Glutamatergic neuron (in vitro differentiated cells): ENCODE measurements at regions not wholly inside any gene's neighbourhood (a gene's known extent, or its start where the extent isn't known, plus 50 kb on each side); places are given as distances from the start of the nearest gene placed in this dataset.
A peak's percentile ranks its signal among the peaks of the same experiment; 100 is the strongest.

ENCODE experiments used
- DNase-seq: peaks from one replicate; pipeline ENCODE4 v3.0.0; 2022
- H3K27ac Mint-ChIP-seq: one replicate; pipeline ENCODE4 v1.8.0; 2020; ENCODE audit warnings: mild to moderate bottlenecking, mixed read lengths, inconsistent platforms; ENCODE audit not compliant: unreplicated experiment
- H3K27me3 Mint-ChIP-seq: one replicate; pipeline ENCODE4 v1.8.0; 2020; ENCODE audit warnings: mild to moderate bottlenecking, moderate library complexity, mixed read lengths, inconsistent platforms; ENCODE audit not compliant: unreplicated experiment
- H3K36me3 Mint-ChIP-seq: one replicate; pipeline ENCODE4 v1.8.0; 2020; ENCODE audit warnings: mild to moderate bottlenecking, mixed read lengths, inconsistent platforms; ENCODE audit not compliant: unreplicated experiment
- H3K4me1 Mint-ChIP-seq: one replicate; pipeline ENCODE4 v1.8.0; 2020; ENCODE audit warnings: mild to moderate bottlenecking, low read depth, mixed read lengths, inconsistent platforms; ENCODE audit not compliant: unreplicated experiment
- H3K4me3 Mint-ChIP-seq: one replicate; pipeline ENCODE4 v1.8.0; 2020; ENCODE audit warnings: mild to moderate bottlenecking, mixed read lengths, inconsistent platforms; ENCODE audit not compliant: unreplicated experiment
- H3K9me3 Mint-ChIP-seq: one replicate; pipeline ENCODE4 v1.8.0; 2020; ENCODE audit warnings: mild to moderate bottlenecking, moderate library complexity, mixed read lengths, inconsistent platforms; ENCODE audit not compliant: unreplicated experiment
- TF ChIP-seq, protein P1 (sequence below): fragments of 200-600 bp; sonication (generic); IDR thresholded peaks from one replicate; pipeline ENCODE4 v1.5.0; 2021; ENCODE audit not compliant: partially characterized antibody, unreplicated experiment

DNA sequence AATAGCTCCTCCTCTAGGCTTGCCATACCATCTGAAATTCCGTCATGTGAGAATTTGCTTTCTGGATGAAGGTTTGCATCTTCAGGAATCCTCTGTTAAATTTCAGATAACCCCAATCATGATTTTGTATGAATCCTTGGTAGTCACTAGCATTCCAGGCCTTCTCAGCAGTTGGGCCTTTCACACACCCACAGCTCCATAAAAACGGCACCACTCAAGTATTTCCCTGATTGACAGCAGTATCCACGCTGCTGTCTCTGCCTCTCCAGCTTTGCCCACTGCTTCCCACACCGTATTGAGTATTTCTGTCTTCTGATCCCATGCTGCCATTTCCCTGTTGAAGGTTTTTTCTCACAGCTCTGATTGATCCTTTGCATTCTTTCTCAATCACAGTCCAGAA, 208.7 kb upstream of the NCAM1 start:
- Mint-ChIP-seq H3K36me3 (no peaks in the 10 kb centered on the region), H3K4me1 (peaks cover 26% of the 10 kb centered on the region), H3K27me3 (peaks cover 5% of the 10 kb centered on the region), H3K9me3 (peaks cover 3% of the 10 kb centered on the region), H3K27ac (peak overlapping the region; percentile 1), H3K4me3 (no peak overlapping the region)
- TF ChIP-seq, protein P1, sequence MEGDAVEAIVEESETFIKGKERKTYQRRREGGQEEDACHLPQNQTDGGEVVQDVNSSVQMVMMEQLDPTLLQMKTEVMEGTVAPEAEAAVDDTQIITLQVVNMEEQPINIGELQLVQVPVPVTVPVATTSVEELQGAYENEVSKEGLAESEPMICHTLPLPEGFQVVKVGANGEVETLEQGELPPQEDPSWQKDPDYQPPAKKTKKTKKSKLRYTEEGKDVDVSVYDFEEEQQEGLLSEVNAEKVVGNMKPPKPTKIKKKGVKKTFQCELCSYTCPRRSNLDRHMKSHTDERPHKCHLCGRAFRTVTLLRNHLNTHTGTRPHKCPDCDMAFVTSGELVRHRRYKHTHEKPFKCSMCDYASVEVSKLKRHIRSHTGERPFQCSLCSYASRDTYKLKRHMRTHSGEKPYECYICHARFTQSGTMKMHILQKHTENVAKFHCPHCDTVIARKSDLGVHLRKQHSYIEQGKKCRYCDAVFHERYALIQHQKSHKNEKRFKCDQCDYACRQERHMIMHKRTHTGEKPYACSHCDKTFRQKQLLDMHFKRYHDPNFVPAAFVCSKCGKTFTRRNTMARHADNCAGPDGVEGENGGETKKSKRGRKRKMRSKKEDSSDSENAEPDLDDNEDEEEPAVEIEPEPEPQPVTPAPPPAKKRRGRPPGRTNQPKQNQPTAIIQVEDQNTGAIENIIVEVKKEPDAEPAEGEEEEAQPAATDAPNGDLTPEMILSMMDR, result no peak
- DNase-seq, result no peak

DNA sequence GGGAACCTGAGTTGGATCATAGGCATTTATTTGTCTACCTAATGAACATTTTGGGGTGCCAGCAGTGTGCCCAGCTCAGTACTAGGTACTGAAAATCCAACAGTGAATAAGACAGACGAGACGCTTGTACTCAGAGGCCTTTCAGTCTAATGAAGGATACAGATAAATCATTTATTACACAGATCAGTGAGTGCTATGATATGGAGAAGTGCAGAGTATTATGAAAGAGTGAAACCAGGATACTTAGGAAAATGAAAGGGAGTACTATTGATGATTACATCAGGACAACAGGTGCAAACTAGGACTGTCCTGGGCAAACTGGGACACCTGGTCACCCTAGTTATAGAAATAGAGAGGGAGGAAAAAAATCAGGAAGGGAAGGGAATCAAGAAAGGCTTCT, 207.5 kb upstream of the NCAM1 start:
- H3K4me1 Mint-ChIP-seq, result peaks cover 16% of the 10 kb centered on the region
- H3K36me3 Mint-ChIP-seq, result no peaks in the 10 kb centered on the region
- peaks cover 3% of the 10 kb centered on the region for H3K9me3 Mint-ChIP-seq
- H3K27me3 Mint-ChIP-seq, result peaks cover 5% of the 10 kb centered on the region
- DNase-seq, result no peak
- no peak overlapping the region for H3K4me3 Mint-ChIP-seq
- TF ChIP-seq, protein P1, result no peak
- no peak overlapping the region for H3K27ac Mint-ChIP-seq

DNA sequence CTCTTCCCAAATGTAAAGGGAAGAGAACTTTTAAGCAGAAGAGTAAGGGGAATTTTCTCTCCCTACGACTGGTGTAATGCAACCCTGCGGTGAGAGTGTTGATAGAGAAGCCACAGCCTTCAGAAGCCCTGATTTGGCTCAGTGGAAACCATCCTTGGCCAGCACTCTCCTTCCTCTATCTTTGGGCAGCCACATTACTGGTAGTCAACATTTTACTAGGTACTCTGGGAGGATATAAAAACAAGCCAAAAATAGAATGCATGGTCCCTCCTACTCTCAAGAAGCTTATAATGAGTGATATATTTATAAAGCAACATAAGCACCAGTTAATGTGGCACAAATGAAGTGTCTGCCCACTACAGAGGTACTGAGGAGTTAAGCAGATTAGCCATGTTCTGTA, 201.8 kb upstream of the NCAM1 start:
- no peaks in the 10 kb centered on the region for H3K36me3 Mint-ChIP-seq
- no peak for DNase-seq

DNA sequence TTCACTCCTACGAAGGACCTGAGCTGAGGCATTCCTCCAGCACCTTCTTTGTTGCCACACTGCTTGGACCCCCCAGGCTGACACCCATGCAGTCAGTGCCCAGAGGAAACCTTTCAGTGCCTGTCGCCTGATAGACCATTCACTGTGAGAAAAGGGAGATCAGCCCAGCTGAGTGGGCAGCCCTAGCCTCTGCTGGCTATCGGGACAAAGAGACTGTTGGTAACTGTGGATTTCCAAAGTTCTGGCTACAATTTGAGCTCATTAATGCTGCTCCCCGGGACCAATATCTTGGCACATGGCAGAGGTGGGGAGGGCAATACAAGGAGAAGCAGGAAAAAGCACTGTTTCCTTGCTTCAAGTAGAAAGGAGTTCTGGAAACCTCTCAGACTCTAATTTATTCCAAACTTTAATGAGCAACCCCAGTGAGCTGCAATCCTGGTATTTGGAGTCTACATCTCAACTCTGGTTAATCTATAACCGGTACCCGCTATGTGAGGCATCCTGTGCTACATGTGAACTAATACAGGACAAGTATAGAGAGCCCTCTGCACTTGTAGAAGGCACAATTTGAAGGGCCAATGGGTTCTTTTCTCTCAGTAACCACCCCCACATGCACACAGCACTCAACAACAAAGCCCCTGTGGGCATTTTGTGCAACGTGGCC, 200.7 kb upstream of the NCAM1 start:
- TF ChIP-seq, protein P1, result no peak
- peaks cover 2% of the 10 kb centered on the region for H3K27me3 Mint-ChIP-seq
- H3K36me3 Mint-ChIP-seq, result no peaks in the 10 kb centered on the region
- DNase-seq, result no peak
- no peak overlapping the region for H3K4me3 Mint-ChIP-seq
- H3K9me3 Mint-ChIP-seq, result peaks cover 3% of the 10 kb centered on the region
- no peak overlapping the region for H3K27ac Mint-ChIP-seq
- H3K4me1 Mint-ChIP-seq, result peaks cover 11% of the 10 kb centered on the region

More for the DNA sequence above, 201.8 kb upstream of the NCAM1 start:
- Mint-ChIP-seq H3K27ac (no peak overlapping the region), H3K4me3 (no peak overlapping the region), H3K4me1 (peaks cover 11% of the 10 kb centered on the region), H3K27me3 (peaks cover 2% of the 10 kb centered on the region), H3K9me3 (peaks cover 3% of the 10 kb centered on the region)
- TF ChIP-seq, protein P1, result no peak

DNA sequence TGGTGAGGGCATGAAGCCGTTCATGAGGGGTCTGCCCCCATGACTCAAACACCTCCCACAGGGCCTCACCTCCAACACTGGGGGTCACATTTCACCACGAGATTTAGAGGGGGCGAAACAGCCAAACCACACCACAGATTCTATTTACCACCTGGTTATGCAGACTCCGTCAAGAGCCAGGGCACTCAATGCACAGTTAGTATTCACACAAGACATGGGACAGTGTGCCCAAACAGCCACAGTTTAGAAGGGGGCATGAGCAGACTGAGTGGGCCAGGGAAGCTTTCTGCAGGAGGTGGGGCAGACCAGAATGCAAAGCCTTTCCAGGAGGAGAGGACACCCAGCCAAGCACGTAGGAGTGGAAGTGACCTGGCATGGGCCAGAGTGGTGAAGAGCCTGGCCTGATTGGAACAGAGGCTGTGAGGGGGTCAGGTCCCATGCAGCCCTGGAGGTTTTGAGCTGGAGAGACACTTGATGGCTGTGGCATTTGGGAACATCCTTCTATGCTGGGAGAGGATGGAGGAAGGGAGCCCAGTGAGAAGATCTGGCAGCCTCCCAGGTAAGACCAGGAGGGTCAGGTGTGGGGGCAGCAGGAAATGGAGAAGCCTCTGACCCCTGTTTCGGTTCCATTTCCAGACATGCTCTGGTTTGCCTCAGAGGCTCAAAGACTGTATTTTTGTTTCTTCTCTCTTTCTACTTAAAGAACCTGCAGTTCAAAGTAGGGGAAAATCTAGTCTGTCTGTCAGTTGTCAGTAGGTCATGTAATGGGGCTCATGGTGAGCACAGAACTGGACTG, 199.1 kb upstream of the NCAM1 start:
- Mint-ChIP-seq H3K9me3 (no peaks in the 10 kb centered on the region), H3K27ac (no peak overlapping the region), H3K4me1 (peaks cover 8% of the 10 kb centered on the region), H3K27me3 (no peaks in the 10 kb centered on the region), H3K4me3 (no peak overlapping the region), H3K36me3 (no peaks in the 10 kb centered on the region)
- DNase-seq, result no peak
- TF ChIP-seq, protein P1, result no peak
